GM12872 (cell line): ENCODE measurements at regions not wholly inside any gene's neighbourhood (a gene's known extent, or its start where the extent isn't known, plus 50 kb on each side); places are given as distances from the start of the nearest gene placed in this dataset.

ENCODE experiments used
- TF ChIP-seq, protein P1 (sequence below): IDR thresholded peaks from 3 replicates; pipeline ENCODE4 v1.5.1; 2011; ENCODE audit warnings: low read depth, mild to moderate bottlenecking, low read length, moderate library complexity; ENCODE audit not compliant: insufficient read depth

DNA sequence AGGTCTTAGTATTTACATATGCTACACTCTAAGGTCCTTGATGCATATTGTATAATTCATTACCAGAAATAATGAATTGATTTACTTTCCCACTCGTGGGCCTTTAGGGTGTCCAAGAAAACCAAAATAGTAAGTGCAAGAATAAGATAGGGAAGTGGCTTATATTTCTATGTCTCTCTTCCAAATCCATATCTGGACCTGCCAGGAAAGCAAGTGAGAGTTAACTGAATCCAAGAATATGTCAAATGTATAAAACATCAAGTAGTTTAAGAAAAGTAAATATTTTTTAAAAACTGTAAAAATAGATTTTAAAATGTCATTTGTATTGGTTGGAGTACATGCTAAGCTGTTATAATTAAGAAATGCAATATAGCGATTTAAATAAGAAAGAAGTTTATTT lies 1072.1 kb downstream of the OTOL1 start:
- TF ChIP-seq, protein P1, sequence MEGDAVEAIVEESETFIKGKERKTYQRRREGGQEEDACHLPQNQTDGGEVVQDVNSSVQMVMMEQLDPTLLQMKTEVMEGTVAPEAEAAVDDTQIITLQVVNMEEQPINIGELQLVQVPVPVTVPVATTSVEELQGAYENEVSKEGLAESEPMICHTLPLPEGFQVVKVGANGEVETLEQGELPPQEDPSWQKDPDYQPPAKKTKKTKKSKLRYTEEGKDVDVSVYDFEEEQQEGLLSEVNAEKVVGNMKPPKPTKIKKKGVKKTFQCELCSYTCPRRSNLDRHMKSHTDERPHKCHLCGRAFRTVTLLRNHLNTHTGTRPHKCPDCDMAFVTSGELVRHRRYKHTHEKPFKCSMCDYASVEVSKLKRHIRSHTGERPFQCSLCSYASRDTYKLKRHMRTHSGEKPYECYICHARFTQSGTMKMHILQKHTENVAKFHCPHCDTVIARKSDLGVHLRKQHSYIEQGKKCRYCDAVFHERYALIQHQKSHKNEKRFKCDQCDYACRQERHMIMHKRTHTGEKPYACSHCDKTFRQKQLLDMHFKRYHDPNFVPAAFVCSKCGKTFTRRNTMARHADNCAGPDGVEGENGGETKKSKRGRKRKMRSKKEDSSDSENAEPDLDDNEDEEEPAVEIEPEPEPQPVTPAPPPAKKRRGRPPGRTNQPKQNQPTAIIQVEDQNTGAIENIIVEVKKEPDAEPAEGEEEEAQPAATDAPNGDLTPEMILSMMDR: no peak

DNA sequence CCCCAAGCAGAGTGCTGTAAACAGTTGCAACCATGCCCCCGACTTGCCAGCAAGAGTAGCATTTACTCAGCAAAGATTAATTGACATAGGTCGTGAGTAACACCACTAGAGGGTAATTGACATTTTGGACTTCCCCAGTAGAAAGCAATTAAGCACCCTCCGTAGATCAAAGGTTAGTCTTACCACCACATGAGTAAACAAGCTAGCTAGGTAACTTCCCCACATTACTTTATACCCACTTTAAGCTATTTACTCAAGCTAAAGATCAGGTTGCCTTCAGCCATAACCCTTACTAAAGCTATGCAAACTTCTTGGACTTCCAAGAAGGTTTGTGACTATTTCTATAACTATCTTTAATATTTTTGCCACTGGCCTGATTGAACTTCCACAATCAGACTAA lies 1072.7 kb downstream of the OTOL1 start:
- TF ChIP-seq, protein P1: no peak

DNA sequence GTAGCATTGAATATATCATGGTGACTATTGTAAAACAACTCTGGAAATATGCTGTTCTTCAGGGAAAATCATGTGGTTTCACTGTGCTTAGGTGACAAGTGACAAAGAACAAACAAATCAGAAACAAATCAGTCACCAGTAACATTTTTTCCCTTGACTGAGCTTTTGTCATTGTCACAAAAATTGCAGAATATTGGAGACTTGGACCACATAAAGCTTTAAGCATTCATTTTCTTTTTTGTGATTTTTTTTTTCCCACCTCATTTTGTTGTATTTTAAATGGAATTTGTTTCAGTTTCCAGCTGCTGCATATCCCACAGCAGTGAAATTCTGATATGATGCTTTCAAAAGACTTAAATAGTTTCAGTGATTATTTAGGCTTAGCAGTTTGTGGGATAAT lies 1088.4 kb downstream of the OTOL1 start:
- TF ChIP-seq, protein P1: no peak

DNA sequence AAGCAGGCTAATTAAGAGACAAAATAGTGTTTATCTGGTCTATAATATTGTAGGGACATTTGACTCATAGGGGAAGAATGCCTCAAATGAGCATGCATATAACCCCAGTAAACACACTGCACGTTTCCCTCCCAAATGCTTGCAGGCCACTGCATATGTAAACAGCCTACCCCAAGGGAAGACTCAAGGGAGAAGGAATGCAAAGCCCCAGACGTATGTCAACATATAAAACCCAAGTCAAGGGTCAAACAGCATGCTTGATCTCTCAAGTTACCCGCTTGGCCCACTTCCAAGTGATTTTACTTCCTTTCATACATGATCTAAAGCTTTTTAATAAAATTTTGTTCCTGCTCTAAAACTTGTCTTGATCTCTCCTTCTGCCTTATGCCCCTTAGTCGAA lies 1090.0 kb downstream of the OTOL1 start:
- TF ChIP-seq, protein P1: no peak

DNA sequence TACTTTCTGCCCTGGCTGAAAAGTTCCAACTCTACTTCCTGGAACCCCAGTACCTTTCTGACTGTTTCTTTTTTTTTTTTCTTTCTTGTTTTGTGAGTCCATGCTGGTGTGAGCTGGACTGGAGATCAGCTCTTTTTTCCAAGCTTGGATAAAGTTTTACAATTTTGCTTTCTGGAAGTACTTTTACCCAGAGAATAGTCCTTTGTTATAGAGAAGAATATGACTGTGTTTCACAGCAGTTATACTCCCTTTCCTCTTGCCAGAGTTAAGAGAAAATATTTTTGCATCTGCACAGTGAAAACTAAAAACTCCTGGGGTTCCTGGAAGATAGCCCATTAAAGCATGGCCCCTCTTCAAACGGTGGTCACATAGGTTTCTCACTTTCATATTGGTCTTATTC lies 1100.6 kb downstream of the OTOL1 start:
- TF ChIP-seq, protein P1: no peak

DNA sequence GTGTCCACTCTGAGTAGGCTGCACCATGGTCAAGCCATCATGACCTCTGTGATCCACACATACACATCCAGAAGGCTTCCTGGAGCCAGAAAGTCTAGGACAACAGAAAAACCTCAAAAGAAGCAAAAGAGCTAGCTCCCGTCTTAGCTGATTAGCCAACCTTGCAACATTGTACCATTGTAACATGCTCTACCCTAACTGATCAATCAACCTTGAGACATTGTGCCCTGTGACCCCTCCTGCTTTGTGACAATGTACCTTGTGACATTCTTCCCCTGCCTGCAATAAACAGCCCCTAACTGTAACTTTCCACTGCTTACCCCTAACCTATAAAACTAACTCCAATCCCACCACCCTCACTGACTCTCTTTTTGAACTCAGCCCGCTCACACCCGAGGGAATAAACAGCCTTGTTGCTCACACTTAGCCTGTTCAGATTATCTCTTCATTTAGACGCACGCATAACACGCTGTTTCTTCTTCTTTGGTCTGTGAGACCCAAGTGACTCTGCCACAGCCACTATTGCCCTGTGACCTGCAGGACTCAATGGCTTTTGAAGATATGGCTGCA lies 1104.6 kb downstream of the OTOL1 start:
- TF ChIP-seq, protein P1: no peak

DNA sequence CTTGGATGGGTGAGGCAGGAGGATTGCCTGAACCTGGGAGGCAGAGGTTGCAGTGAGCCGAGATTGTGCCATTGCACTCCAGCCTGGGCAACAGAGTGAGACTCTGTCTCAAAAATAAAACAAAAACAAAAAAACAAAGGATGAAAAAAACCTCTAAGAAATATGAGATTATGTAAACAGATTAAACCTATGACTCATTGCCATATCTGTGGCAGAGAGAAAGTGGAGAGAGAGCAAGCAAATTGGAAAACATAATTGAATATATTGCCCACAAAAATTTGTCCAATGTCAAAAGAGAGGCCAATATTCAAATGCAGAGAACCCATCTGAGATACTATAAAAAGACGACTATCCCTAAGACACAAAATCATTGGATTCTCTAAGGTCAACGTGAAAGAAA lies 1106.0 kb downstream of the OTOL1 start:
- TF ChIP-seq, protein P1: no peak
